ENCODE measurements at regions not wholly inside any gene's neighbourhood (a gene's known extent, or its start where the extent isn't known, plus 50 kb on each side); places are given as distances from the start of the nearest gene placed in this dataset.

- no peak for TF ChIP-seq EZH2 (IDR thresholded peaks at IDR 0.05; ENCODE audit: borderline replicate concordance, low read depth, low read length, poor library complexity, severe bottlenecking)
- TF ChIP-seq CTCF (conservative IDR thresholded peaks at IDR 0.05; ENCODE audit: low read depth, low read length), result no peak
- no peak for DNase-seq (ENCODE audit: low spot score)
- Histone ChIP-seq H3K4me1 (ENCODE audit: insufficient read depth, low read length, poor library complexity, severe bottlenecking) (peaks cover 3% of the 10 kb centered on the region), H3K4me3 (ENCODE audit: low read depth, low read length, poor library complexity, severe bottlenecking) (no peak overlapping the region), H3K36me3 (ENCODE audit: insufficient read depth, low read length, poor library complexity, severe bottlenecking) (no peaks in the 10 kb centered on the region), H3K27ac (ENCODE audit: low read depth, low read length, poor library complexity, severe bottlenecking) (no peak overlapping the region), H3K27me3 (replicated peaks; ENCODE audit: insufficient read depth, low read depth, low read length, poor library complexity) (no peaks in the 10 kb centered on the region), H3K9me3 (ENCODE audit: low read depth, low read length, poor library complexity, severe bottlenecking) (no peaks in the 10 kb centered on the region)
- intact Hi-C loops (cut with micrococcal nuclease; ENCODE audit: unreplicated experiment), result no loop called here
- POLR2A ChIA-PET (ENCODE audit: low non-redundant PET), result no interaction called here
- BruUV-seq (replicated peaks), result no TSS peak
- CTCF ChIA-PET, result no interaction called here
These were observed 188.5 kb upstream of the KBTBD8 start for GRCh38 chr3:66809595-66809958.

GRCh38 chr3:66812136-66812535 lies 186.0 kb upstream of the KBTBD8 start:
- Histone ChIP-seq H3K4me3 (ENCODE audit: low read depth, low read length, poor library complexity, severe bottlenecking) (no peak overlapping the region), H3K36me3 (ENCODE audit: insufficient read depth, low read length, poor library complexity, severe bottlenecking) (no peaks in the 10 kb centered on the region), H3K4me1 (ENCODE audit: insufficient read depth, low read length, poor library complexity, severe bottlenecking) (peaks cover 12% of the 10 kb centered on the region), H3K9me3 (ENCODE audit: low read depth, low read length, poor library complexity, severe bottlenecking) (no peaks in the 10 kb centered on the region), H3K27me3 (replicated peaks; ENCODE audit: insufficient read depth, low read depth, low read length, poor library complexity) (no peaks in the 10 kb centered on the region), H3K27ac (ENCODE audit: low read depth, low read length, poor library complexity, severe bottlenecking) (no peak overlapping the region)
- ChIA-PET POLR2A (ENCODE audit: low non-redundant PET) (no interaction called here), CTCF (no interaction called here)
- peak; percentile 39 for DNase-seq (ENCODE audit: low spot score)
- TF ChIP-seq EZH2 (IDR thresholded peaks at IDR 0.05; ENCODE audit: borderline replicate concordance, low read depth, low read length, poor library complexity, severe bottlenecking) (no peak), CTCF (conservative IDR thresholded peaks at IDR 0.05; ENCODE audit: low read depth, low read length) (no peak)
- intact Hi-C loops (cut with micrococcal nuclease; ENCODE audit: unreplicated experiment), result no loop called here
- no TSS peak for BruUV-seq (replicated peaks)

GRCh38 chr3:66812741-66813140 lies 185.4 kb upstream of the KBTBD8 start:
- Histone ChIP-seq H3K4me1 (ENCODE audit: insufficient read depth, low read length, poor library complexity, severe bottlenecking) (peaks cover 12% of the 10 kb centered on the region), H3K4me3 (ENCODE audit: low read depth, low read length, poor library complexity, severe bottlenecking) (no peak overlapping the region), H3K27ac (ENCODE audit: low read depth, low read length, poor library complexity, severe bottlenecking) (no peak overlapping the region), H3K36me3 (ENCODE audit: insufficient read depth, low read length, poor library complexity, severe bottlenecking) (no peaks in the 10 kb centered on the region), H3K9me3 (ENCODE audit: low read depth, low read length, poor library complexity, severe bottlenecking) (no peaks in the 10 kb centered on the region), H3K27me3 (replicated peaks; ENCODE audit: insufficient read depth, low read depth, low read length, poor library complexity) (no peaks in the 10 kb centered on the region)
- ChIA-PET POLR2A (ENCODE audit: low non-redundant PET) (no interaction called here), CTCF (no interaction called here)
- BruUV-seq (replicated peaks), result no TSS peak
- no peak for TF ChIP-seq CTCF (conservative IDR thresholded peaks at IDR 0.05; ENCODE audit: low read depth, low read length)
- intact Hi-C loops (cut with micrococcal nuclease; ENCODE audit: unreplicated experiment), result no loop called here
- no peak for DNase-seq (ENCODE audit: low spot score)
